Keratinocyte (primary cell): ENCODE measurements at regions not wholly inside any gene's neighbourhood (a gene's known extent, or its start where the extent isn't known, plus 50 kb on each side); places are given as distances from the start of the nearest gene placed in this dataset.

Experiments
- DNase-seq: peaks from one replicate; pipeline ENCODE4 v3.0.0-alpha.2; 2011; ENCODE audit warnings: low read depth, missing footprints, low spot score
- FAIRE-seq: peaks from 2 replicates; lab custom pipeline; 2011; peaks lifted over from hg19 to GRCh38; lab: Jason Lieb, UNC
- H2AFZ ChIP-seq: 2 replicates; pipeline ENCODE4 v1.6.0; 2012; ENCODE audit warnings: low read length, control low read depth, inconsistent platforms; ENCODE audit not compliant: control insufficient read depth
- H3K27ac ChIP-seq: 2 replicates; pipeline ENCODE4 v1.5.1; 2011; ENCODE audit warnings: low read length; ENCODE audit not compliant: control insufficient read depth, insufficient read depth
- H3K27me3 ChIP-seq: 3 replicates; pipeline ENCODE4 v1.6.0; 2011; ENCODE audit warnings: low read length; ENCODE audit not compliant: control insufficient read depth, insufficient read depth; ENCODE audit errors: extremely low read depth
- H3K36me3 ChIP-seq, 2 experiments: 2 replicates in 1 of 2; 3 replicates in 1 of 2; pipeline ENCODE4 v1.5.1; 2011; ENCODE audit warnings: low read length in 2 of 2, mild to moderate bottlenecking in 1 of 2; ENCODE audit not compliant: control insufficient read depth in 2 of 2, insufficient read depth in 2 of 2; ENCODE audit errors: extremely low read depth in 1 of 2
- H3K4me1 ChIP-seq: 3 replicates; pipeline ENCODE4 v1.5.1; 2011; ENCODE audit warnings: low read length; ENCODE audit not compliant: control insufficient read depth, insufficient read depth; ENCODE audit errors: extremely low read depth
- H3K4me2 ChIP-seq: 3 replicates; pipeline ENCODE4 v1.6.0; 2011; ENCODE audit warnings: low read depth, low read length; ENCODE audit not compliant: control insufficient read depth, insufficient read depth; ENCODE audit errors: extremely low read depth
- H3K4me3 ChIP-seq, 3 experiments: fragments of 200-600 bp in 1 of 3; sonication (generic) in 1 of 3; 2 replicates in 2 of 3; 3 replicates in 1 of 3; pipeline ENCODE4 v1.5.1; 2011 to 2016; ENCODE audit warnings: low read length in 3 of 3, mild to moderate bottlenecking in 3 of 3, control low read depth in 2 of 3, inconsistent platforms in 1 of 3, low read depth in 1 of 3, mixed read lengths in 1 of 3, mixed run types in 1 of 3, moderate library complexity in 1 of 3; ENCODE audit not compliant: control insufficient read depth in 2 of 3, insufficient read depth in 2 of 3; ENCODE audit errors: extremely low read depth in 1 of 3
- H3K79me2 ChIP-seq: 2 replicates; pipeline ENCODE4 v1.6.0; 2012; ENCODE audit warnings: low read length; ENCODE audit not compliant: control insufficient read depth, insufficient read depth
- H3K9ac ChIP-seq: 3 replicates; pipeline ENCODE4 v1.6.0; 2011; ENCODE audit warnings: low read length; ENCODE audit not compliant: control insufficient read depth, insufficient read depth; ENCODE audit errors: extremely low read depth
- H3K9me1 ChIP-seq: 3 replicates; pipeline ENCODE4 v1.6.0; 2011; ENCODE audit warnings: low read length; ENCODE audit not compliant: control insufficient read depth, insufficient read depth; ENCODE audit errors: extremely low read depth
- H3K9me3 ChIP-seq: 2 replicates; pipeline ENCODE4 v1.5.1; 2012; ENCODE audit warnings: low read depth, low read length; ENCODE audit not compliant: control insufficient read depth
- H4K20me1 ChIP-seq: 3 replicates; pipeline ENCODE4 v1.6.0; 2011; ENCODE audit warnings: low read length; ENCODE audit not compliant: control insufficient read depth, insufficient read depth; ENCODE audit errors: extremely low read depth
- CTCF ChIP-seq, 3 experiments: IDR thresholded peaks in 1 of 3; conservative IDR thresholded peaks in 1 of 3; optimal IDR thresholded peaks in 1 of 3; 2 replicates in 2 of 3; 3 replicates in 1 of 3; pipeline versions ENCODE3 to v1.5.1; 2011; ENCODE audit warnings: low read length in 3 of 3, mild to moderate bottlenecking in 3 of 3, moderate library complexity in 2 of 3, control low read depth in 1 of 3, inconsistent platforms in 1 of 3; ENCODE audit not compliant: insufficient read depth in 2 of 3; ENCODE audit errors: extremely low read depth in 1 of 3
- EZH2 ChIP-seq: IDR thresholded peaks from one replicate; pipeline ENCODE4 v1.6.1; 2012; ENCODE audit warnings: inconsistent platforms, mild to moderate bottlenecking, low read length, moderate library complexity
- dilution Hi-C: fragments of 300-500 bp; cut with MboI; formaldehyde crosslinking; loops from one replicate; pipeline ENCODE4 v1.7.0; 2020; ENCODE audit warnings: low sequenced_read_pairs; ENCODE audit not compliant: extremely low pct_ligation_motif_present

- Histone ChIP-seq H3K9me3 (no peaks in the 10 kb centered on the region), H3K27me3 (peaks cover 4% of the 10 kb centered on the region), H3K9me1 (no peaks in the 10 kb centered on the region), H2AFZ (no peak overlapping the region), H4K20me1 (no peaks in the 10 kb centered on the region), H3K4me1 (no peaks in the 10 kb centered on the region), H3K9ac (no peak overlapping the region), H3K36me3 (no peaks in the 10 kb centered on the region), H3K4me3 (no peak overlapping the region), H3K27ac (no peak overlapping the region), H3K4me2 (no peak overlapping the region), H3K79me2 (no peaks in the 10 kb centered on the region)
- TF ChIP-seq EZH2 (no peak), CTCF (optimal IDR thresholded peaks at IDR 0.05 in 1 of 3, IDR thresholded peaks at IDR 0.05 in 1 of 3, conservative IDR thresholded peaks at IDR 0.05 in 1 of 3; ENCODE audit: extremely low read depth in 1 of 3, insufficient read depth in 2 of 3, low read length in 3 of 3) (no peak)
- DNase-seq (no peak), FAIRE-seq (no peak)
- dilution Hi-C loops = no loop called here
Measured at GRCh38 chr21:35948982-35949381, 111.3 kb downstream of the SETD4 start.

- Histone ChIP-seq H3K27ac (no peak overlapping the region), H3K27me3 (no peaks in the 10 kb centered on the region), H2AFZ (no peak overlapping the region), H3K79me2 (no peaks in the 10 kb centered on the region), H3K4me1 (no peaks in the 10 kb centered on the region), H3K4me2 (no peak overlapping the region), H3K9ac (no peak overlapping the region), H4K20me1 (no peaks in the 10 kb centered on the region), H3K36me3 (no peaks in the 10 kb centered on the region), H3K9me3 (no peaks in the 10 kb centered on the region), H3K4me3 (no peak overlapping the region), H3K9me1 (no peaks in the 10 kb centered on the region)
- dilution Hi-C loops = no loop called here
- TF ChIP-seq EZH2 = no peak
- no peak for TF ChIP-seq CTCF (optimal IDR thresholded peaks at IDR 0.05 in 1 of 3, IDR thresholded peaks at IDR 0.05 in 1 of 3, conservative IDR thresholded peaks at IDR 0.05 in 1 of 3; ENCODE audit: extremely low read depth in 1 of 3, insufficient read depth in 2 of 3, low read length in 3 of 3)
- FAIRE-seq = no peak
- no peak for DNase-seq
Measured at GRCh38 chr21:35945089-35945671, 115.1 kb downstream of the SETD4 start.
